ENCODE measurements at regions not wholly inside any gene's neighbourhood (a gene's known extent, or its start where the extent isn't known, plus 50 kb on each side); places are given as distances from the start of the nearest gene placed in this dataset.

DNA sequence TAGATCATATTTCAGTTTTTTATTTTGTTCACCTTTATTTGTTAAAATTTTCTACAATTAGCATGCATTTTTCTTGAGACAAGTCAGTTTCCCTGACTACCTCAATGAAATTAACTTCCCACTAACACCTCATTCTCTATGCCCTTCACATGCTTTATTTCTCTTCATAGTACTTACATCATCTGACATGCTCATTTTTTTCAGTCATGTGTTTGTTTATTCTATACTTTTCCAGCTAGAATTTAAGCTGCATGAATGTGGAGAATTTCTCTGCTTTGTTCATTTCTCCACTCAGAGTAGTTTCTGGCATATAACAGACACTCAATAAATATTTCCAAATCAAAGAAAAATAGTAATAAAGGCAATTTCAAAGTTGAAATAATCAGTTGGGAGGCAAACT is 78.9 kb upstream of the SCN7A start:
- TF ChIP-seq, protein P1, sequence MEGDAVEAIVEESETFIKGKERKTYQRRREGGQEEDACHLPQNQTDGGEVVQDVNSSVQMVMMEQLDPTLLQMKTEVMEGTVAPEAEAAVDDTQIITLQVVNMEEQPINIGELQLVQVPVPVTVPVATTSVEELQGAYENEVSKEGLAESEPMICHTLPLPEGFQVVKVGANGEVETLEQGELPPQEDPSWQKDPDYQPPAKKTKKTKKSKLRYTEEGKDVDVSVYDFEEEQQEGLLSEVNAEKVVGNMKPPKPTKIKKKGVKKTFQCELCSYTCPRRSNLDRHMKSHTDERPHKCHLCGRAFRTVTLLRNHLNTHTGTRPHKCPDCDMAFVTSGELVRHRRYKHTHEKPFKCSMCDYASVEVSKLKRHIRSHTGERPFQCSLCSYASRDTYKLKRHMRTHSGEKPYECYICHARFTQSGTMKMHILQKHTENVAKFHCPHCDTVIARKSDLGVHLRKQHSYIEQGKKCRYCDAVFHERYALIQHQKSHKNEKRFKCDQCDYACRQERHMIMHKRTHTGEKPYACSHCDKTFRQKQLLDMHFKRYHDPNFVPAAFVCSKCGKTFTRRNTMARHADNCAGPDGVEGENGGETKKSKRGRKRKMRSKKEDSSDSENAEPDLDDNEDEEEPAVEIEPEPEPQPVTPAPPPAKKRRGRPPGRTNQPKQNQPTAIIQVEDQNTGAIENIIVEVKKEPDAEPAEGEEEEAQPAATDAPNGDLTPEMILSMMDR (IDR thresholded peaks at IDR 0.05), result no peak
- TF ChIP-seq POLR2A (IDR thresholded peaks at IDR 0.05), result no peak
